Heart left ventricle (tissue), 13 donors: ENCODE measurements at regions not wholly inside any gene's neighbourhood (a gene's known extent, or its start where the extent isn't known, plus 50 kb on each side); places are given as distances from the start of the nearest gene placed in this dataset.

ENCODE experiments used
- CTCF ChIP-seq, 12 donors: fragments of 200-600 bp; sonication (generic) in 4 of 12; IDR thresholded peaks; one replicate each; pipeline versions ENCODE4 v1.5.0 to v1.8.0; 2018 to 2022; ENCODE audit warnings: antibody characterized with exemption in 12 of 12, mild to moderate bottlenecking in 5 of 12
- POLR2A ChIP-seq, 2 donors: fragments of 450-650 bp; IDR thresholded peaks; one replicate each; pipeline ENCODE4 v1.6.1; 2017; ENCODE audit warnings: antibody characterized with exemption in 2 of 2, mild to moderate bottlenecking in 2 of 2, moderate library complexity in 2 of 2
- donor health status: ischemic (EF 13 %, LVEDD 7.1; RV severe dilation, severe dysfunction).
- donor health status: DM: no; HTN: yes; CAD: no.
- donor health status: DM: no; HTN: no; CAD: no.
- donor health status: ischemic (EF 25% LVEDD 6.9; RV normal size, moderate dysfunction).
- donor health status: ischemic (EF 25% LVEDD 5.7; RV mildly dilated, moderate dysfunction).
- donor health status: ischemic (EF 35%, LVEDD 5.7; RV mildly dilated, moderate dysfunction).
- donor health status: nonischemic (EF 11% LVEDD 7.7; RV severe dilation, severe dysfunction).
- donor health status: DM: yes; HTN: yes; CAD: no.
- donor health status: PGD.
- donor health status: ischemic (EF 29% LVEDD 5.4; RV normal size, mild dysfunction).
- donor health status: nonischemic (EF 23%, LVEDD 6.1; RV moderate dilation, normal function).

GRCh38 chr4:126130215-126130614, 815.5 kb downstream of the FAT4 start:
- no peak for TF ChIP-seq POLR2A (IDR thresholded peaks at IDR 0.05)
- TF ChIP-seq CTCF (IDR thresholded peaks at IDR 0.05): no peak
